ENCODE measurements at regions not wholly inside any gene's neighbourhood (a gene's known extent, or its start where the extent isn't known, plus 50 kb on each side); places are given as distances from the start of the nearest gene placed in this dataset.
A peak's percentile ranks its signal among the peaks of the same experiment; 100 is the strongest.

DNA sequence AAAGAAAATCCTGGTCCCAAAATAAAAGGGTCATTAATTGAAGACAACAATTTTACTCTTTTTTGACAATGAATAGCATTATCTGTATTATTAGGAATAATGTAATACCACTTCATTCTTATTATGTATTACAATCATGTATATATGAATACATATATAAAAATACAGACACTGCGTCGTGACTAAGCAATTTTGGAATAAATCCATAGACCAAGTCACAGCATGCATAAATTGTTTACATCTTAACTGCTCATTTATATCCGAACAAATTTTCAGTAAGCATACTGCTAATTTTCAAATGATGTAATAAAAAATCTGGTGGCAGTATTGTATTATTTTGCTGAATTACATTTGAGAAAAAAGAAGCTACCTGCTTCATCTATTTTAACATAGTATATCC lies 321.6 kb upstream of the PITX2 start:
- Histone ChIP-seq H3K27me3 (ENCODE audit: control insufficient read depth, insufficient read depth, low read length) (no peaks in the 10 kb centered on the region), H3K4me3 (ENCODE audit: low read length in 3 of 3) (no peak overlapping the region), H3K9me3 (ENCODE audit: control insufficient read depth in 2 of 3, insufficient read depth in 1 of 3, low read length in 3 of 3) (no peaks in the 10 kb centered on the region), H3K36me3 (ENCODE audit: control insufficient read depth in 2 of 3, insufficient read depth in 3 of 3, low read length in 3 of 3) (no peaks in the 10 kb centered on the region), H3K9ac (ENCODE audit: low read length in 3 of 3) (no peak overlapping the region), H3K27ac (ENCODE audit: low read depth in 2 of 2, low read length in 2 of 2) (no peak overlapping the region), H3K4me1 (ENCODE audit: control insufficient read depth in 2 of 3, insufficient read depth in 2 of 3, low read depth in 1 of 3, low read length in 3 of 3) (no peaks in the 10 kb centered on the region)
- intact Hi-C loops (cut with DNase I): no loop called here
- TF ChIP-seq, protein P1, sequence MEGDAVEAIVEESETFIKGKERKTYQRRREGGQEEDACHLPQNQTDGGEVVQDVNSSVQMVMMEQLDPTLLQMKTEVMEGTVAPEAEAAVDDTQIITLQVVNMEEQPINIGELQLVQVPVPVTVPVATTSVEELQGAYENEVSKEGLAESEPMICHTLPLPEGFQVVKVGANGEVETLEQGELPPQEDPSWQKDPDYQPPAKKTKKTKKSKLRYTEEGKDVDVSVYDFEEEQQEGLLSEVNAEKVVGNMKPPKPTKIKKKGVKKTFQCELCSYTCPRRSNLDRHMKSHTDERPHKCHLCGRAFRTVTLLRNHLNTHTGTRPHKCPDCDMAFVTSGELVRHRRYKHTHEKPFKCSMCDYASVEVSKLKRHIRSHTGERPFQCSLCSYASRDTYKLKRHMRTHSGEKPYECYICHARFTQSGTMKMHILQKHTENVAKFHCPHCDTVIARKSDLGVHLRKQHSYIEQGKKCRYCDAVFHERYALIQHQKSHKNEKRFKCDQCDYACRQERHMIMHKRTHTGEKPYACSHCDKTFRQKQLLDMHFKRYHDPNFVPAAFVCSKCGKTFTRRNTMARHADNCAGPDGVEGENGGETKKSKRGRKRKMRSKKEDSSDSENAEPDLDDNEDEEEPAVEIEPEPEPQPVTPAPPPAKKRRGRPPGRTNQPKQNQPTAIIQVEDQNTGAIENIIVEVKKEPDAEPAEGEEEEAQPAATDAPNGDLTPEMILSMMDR (IDR thresholded peaks at IDR 0.05; ENCODE audit: borderline replicate concordance, extremely low read depth, insufficient read depth): no peak
- no peak for FAIRE-seq
- no peak for DNase-seq

DNA sequence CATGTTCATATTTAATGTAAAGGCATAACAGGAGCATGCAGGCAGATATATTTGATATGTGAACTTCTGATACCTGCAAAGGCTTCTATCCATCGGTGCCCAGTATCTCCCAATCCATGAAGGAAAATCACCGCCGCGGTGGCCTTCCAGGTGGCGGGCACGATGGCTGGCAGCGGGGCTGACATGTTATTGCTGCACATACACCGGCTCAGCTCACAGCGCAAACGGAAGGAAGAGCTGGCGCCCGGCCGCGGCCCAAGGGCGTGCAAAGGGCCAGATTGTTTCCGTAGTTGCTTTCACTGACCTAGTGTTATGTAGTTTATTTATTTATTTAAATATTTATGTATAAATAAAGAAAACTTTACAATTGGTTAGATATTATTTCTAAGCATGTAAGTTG lies 322.7 kb upstream of the PITX2 start:
- intact Hi-C loops (cut with DNase I): no loop called here
- DNase-seq: peak in 1 of 5 donors; percentile 62
- Histone ChIP-seq H3K36me3 (ENCODE audit: control insufficient read depth in 2 of 3, insufficient read depth in 3 of 3, low read length in 3 of 3) (no peaks in the 10 kb centered on the region), H3K9ac (ENCODE audit: low read length in 3 of 3) (no peak overlapping the region), H3K27ac (ENCODE audit: low read depth in 2 of 2, low read length in 2 of 2) (no peak overlapping the region), H3K4me1 (ENCODE audit: control insufficient read depth in 2 of 3, insufficient read depth in 2 of 3, low read depth in 1 of 3, low read length in 3 of 3) (no peaks in the 10 kb centered on the region), H3K9me3 (ENCODE audit: control insufficient read depth in 2 of 3, insufficient read depth in 1 of 3, low read length in 3 of 3) (no peaks in the 10 kb centered on the region), H3K4me3 (ENCODE audit: low read length in 3 of 3) (no peak overlapping the region), H3K27me3 (ENCODE audit: control insufficient read depth, insufficient read depth, low read length) (no peaks in the 10 kb centered on the region)
- no peak for FAIRE-seq
- TF ChIP-seq, protein P1 (IDR thresholded peaks at IDR 0.05; ENCODE audit: borderline replicate concordance, extremely low read depth, insufficient read depth): no peak

DNA sequence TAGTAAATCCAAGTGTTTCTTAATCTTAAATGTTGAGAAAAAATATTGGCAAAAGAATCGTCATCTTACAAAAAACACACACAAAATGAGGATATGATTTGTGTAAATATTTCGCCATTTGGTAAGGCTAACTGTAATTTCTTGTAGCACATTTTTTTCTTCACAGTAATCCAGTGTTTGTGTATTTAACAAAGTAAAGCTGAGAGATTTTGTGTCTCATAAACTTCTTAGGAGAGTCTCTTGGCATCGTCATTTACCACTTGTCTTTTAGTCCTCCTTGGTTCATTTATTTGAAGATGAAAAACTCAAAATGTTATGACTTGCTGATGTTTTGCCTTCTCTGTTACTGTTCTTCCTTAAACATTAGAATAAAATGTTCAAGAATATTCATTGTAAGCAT lies 326.7 kb upstream of the PITX2 start:
- no peak overlapping the region for H3K9ac ChIP-seq (ENCODE audit: low read length in 3 of 3)
- FAIRE-seq: no peak

DNA sequence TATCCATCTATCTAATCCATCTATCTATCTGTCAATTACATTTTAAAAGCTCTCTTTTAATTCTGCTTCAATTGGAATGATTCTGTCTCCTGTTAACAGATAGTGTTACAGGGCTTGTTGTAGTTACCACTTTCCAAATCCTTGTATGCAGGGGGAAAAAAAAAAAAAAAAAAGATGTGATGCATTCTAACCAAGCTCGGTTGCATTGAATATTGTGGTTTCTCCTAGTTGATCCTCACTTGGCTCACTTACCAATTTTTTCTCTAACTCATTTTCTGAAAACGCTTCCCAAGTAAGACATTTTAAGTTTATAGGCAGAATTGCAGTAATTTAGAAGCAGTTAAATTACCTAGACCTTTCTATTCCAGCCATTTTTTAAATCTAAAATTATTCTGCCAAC lies 327.9 kb upstream of the PITX2 start:
- FAIRE-seq (no peak), DNase-seq (no peak)
- intact Hi-C loops (cut with DNase I): no loop called here
- H3K4me3 ChIP-seq (ENCODE audit: low read length in 3 of 3): no peak overlapping the region
- H3K36me3 ChIP-seq (ENCODE audit: control insufficient read depth in 2 of 3, insufficient read depth in 3 of 3, low read length in 3 of 3): no peaks in the 10 kb centered on the region
- H3K9ac ChIP-seq (ENCODE audit: low read length in 3 of 3): no peak overlapping the region
- TF ChIP-seq, protein P1 (IDR thresholded peaks at IDR 0.05; ENCODE audit: borderline replicate concordance, extremely low read depth, insufficient read depth): no peak
- H3K27ac ChIP-seq (ENCODE audit: low read depth in 2 of 2, low read length in 2 of 2): no peak overlapping the region
- H3K4me1 ChIP-seq (ENCODE audit: control insufficient read depth in 2 of 3, insufficient read depth in 2 of 3, low read depth in 1 of 3, low read length in 3 of 3): no peaks in the 10 kb centered on the region
- H3K27me3 ChIP-seq (ENCODE audit: control insufficient read depth, insufficient read depth, low read length): no peaks in the 10 kb centered on the region
- no peaks in the 10 kb centered on the region for H3K9me3 ChIP-seq (ENCODE audit: control insufficient read depth in 2 of 3, insufficient read depth in 1 of 3, low read length in 3 of 3)

More for the DNA sequence above, 326.7 kb upstream of the PITX2 start:
- TF ChIP-seq, protein P1 (IDR thresholded peaks at IDR 0.05; ENCODE audit: borderline replicate concordance, extremely low read depth, insufficient read depth): no peak
- H3K9me3 ChIP-seq (ENCODE audit: control insufficient read depth in 2 of 3, insufficient read depth in 1 of 3, low read length in 3 of 3): no peaks in the 10 kb centered on the region
- no peaks in the 10 kb centered on the region for H3K27me3 ChIP-seq (ENCODE audit: control insufficient read depth, insufficient read depth, low read length)
- no peak overlapping the region for H3K4me3 ChIP-seq (ENCODE audit: low read length in 3 of 3)
- no peak overlapping the region for H3K27ac ChIP-seq (ENCODE audit: low read depth in 2 of 2, low read length in 2 of 2)
- H3K36me3 ChIP-seq (ENCODE audit: control insufficient read depth in 2 of 3, insufficient read depth in 3 of 3, low read length in 3 of 3): no peaks in the 10 kb centered on the region
- intact Hi-C loops (cut with DNase I): no loop called here
- no peak for DNase-seq
- H3K4me1 ChIP-seq (ENCODE audit: control insufficient read depth in 2 of 3, insufficient read depth in 2 of 3, low read depth in 1 of 3, low read length in 3 of 3): no peaks in the 10 kb centered on the region
